ENCODE measurements at regions not wholly inside any gene's neighbourhood (a gene's known extent, or its start where the extent isn't known, plus 50 kb on each side); places are given as distances from the start of the nearest gene placed in this dataset.
"Not testable (repeated sequence)": the region's sequence is repeated elsewhere in the genome, so short reads cannot be mapped to it uniquely, and the experiment has no call there.

- no peak for TF ChIP-seq CTCF (IDR thresholded peaks at IDR 0.05; ENCODE audit: insufficient read depth, low read depth, low read length, missing control alignments)
- no peak for DNase-seq (ENCODE audit: low read depth)
- H3K4me3 ChIP-seq (ENCODE audit: low read depth, low read length) = no peak overlapping the region
Measured at GRCh38 chr1:5685446-5686040, 306.7 kb downstream of the NPHP4 start.

- DNase-seq (ENCODE audit: low read depth) = no peak
- no peak for TF ChIP-seq CTCF (IDR thresholded peaks at IDR 0.05; ENCODE audit: insufficient read depth, low read depth, low read length, missing control alignments)
- no peak overlapping the region for H3K4me3 ChIP-seq (ENCODE audit: low read depth, low read length)
Measured at GRCh38 chr1:5684791-5685190, 307.4 kb downstream of the NPHP4 start.

GRCh38 chr1:5683446-5683845, 308.8 kb downstream of the NPHP4 start:
- TF ChIP-seq CTCF (IDR thresholded peaks at IDR 0.05; ENCODE audit: insufficient read depth, low read depth, low read length, missing control alignments) = no peak
- no peak for DNase-seq (ENCODE audit: low read depth)
- H3K4me3 ChIP-seq (ENCODE audit: low read depth, low read length) = no peak overlapping the region

- TF ChIP-seq CTCF (IDR thresholded peaks at IDR 0.05; ENCODE audit: insufficient read depth, low read depth, low read length, missing control alignments) = no peak
- no peak for DNase-seq (ENCODE audit: low read depth)
- H3K4me3 ChIP-seq (ENCODE audit: low read depth, low read length) = no peak overlapping the region
Measured at GRCh38 chr1:5682626-5683225, 309.5 kb downstream of the NPHP4 start.

- no peak for TF ChIP-seq CTCF (IDR thresholded peaks at IDR 0.05; ENCODE audit: insufficient read depth, low read depth, low read length, missing control alignments)
- no peak for DNase-seq (ENCODE audit: low read depth)
- no peak overlapping the region for H3K4me3 ChIP-seq (ENCODE audit: low read depth, low read length)
Measured at GRCh38 chr1:5681654-5682053, 310.6 kb downstream of the NPHP4 start.

GRCh38 chr1:5680600-5680999, 311.6 kb downstream of the NPHP4 start:
- no peak overlapping the region for H3K4me3 ChIP-seq (ENCODE audit: low read depth, low read length)
- DNase-seq (ENCODE audit: low read depth) = no peak
- no peak for TF ChIP-seq CTCF (IDR thresholded peaks at IDR 0.05; ENCODE audit: insufficient read depth, low read depth, low read length, missing control alignments)

- no peak for TF ChIP-seq CTCF (IDR thresholded peaks at IDR 0.05; ENCODE audit: insufficient read depth, low read depth, low read length, missing control alignments)
- no peak for DNase-seq (ENCODE audit: low read depth)
- no peak overlapping the region for H3K4me3 ChIP-seq (ENCODE audit: low read depth, low read length)
Measured at GRCh38 chr1:5678759-5679158, 313.5 kb downstream of the NPHP4 start.

GRCh38 chr1:5672355-5672754, 319.9 kb downstream of the NPHP4 start:
- not testable (repeated sequence) for DNase-seq (ENCODE audit: low read depth); H3K4me3 ChIP-seq (ENCODE audit: low read depth, low read length)

Data from GM12865 (cell line).